ENCODE measurements at regions not wholly inside any gene's neighbourhood (a gene's known extent, or its start where the extent isn't known, plus 50 kb on each side); places are given as distances from the start of the nearest gene placed in this dataset.

- TF ChIP-seq, protein P1, sequence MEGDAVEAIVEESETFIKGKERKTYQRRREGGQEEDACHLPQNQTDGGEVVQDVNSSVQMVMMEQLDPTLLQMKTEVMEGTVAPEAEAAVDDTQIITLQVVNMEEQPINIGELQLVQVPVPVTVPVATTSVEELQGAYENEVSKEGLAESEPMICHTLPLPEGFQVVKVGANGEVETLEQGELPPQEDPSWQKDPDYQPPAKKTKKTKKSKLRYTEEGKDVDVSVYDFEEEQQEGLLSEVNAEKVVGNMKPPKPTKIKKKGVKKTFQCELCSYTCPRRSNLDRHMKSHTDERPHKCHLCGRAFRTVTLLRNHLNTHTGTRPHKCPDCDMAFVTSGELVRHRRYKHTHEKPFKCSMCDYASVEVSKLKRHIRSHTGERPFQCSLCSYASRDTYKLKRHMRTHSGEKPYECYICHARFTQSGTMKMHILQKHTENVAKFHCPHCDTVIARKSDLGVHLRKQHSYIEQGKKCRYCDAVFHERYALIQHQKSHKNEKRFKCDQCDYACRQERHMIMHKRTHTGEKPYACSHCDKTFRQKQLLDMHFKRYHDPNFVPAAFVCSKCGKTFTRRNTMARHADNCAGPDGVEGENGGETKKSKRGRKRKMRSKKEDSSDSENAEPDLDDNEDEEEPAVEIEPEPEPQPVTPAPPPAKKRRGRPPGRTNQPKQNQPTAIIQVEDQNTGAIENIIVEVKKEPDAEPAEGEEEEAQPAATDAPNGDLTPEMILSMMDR (IDR thresholded peaks at IDR 0.05): no peak
- DNase-seq (ENCODE audit: low spot score): no peak
- no peaks in the 10 kb centered on the region for H3K4me1 ChIP-seq
- peaks cover 0 to 32% of the 10 kb centered on the region in 2 donors for H3K9me3 ChIP-seq
- H3K36me3 ChIP-seq: no peaks in the 10 kb centered on the region
- H3K27ac ChIP-seq: no peak overlapping the region
- no peak overlapping the region for H3K4me3 ChIP-seq
- no peaks in the 10 kb centered on the region for H3K27me3 ChIP-seq
Measured at GRCh38 chr5:174971210-174971609, 246.8 kb downstream of the MSX2 start.

DNA sequence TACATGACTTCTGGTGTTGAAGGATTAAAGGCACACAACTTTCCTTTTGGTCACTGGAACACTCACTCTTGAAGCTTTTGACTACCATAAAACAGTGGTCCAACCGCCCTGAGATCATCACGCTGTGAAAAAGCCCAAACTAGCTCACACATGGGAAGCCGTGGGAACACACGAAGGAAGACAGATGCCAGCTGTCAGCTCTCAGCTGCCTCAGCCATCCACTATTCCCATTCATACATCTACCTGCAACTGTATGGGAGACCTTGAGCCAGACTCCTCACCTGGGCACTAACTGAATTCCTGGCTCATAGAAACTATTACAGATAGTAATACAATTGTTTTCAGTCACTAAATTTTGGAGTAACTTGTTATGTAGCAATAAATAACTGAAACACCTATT lies 246.1 kb downstream of the MSX2 start:
- Histone ChIP-seq H3K27ac (no peak overlapping the region), H3K4me1 (no peaks in the 10 kb centered on the region), H3K9me3 (peaks cover 0 to 39% of the 10 kb centered on the region in 2 donors), H3K36me3 (no peaks in the 10 kb centered on the region), H3K27me3 (no peaks in the 10 kb centered on the region), H3K4me3 (no peak overlapping the region)
- TF ChIP-seq, protein P1 (IDR thresholded peaks at IDR 0.05): no peak
- no peak for DNase-seq (ENCODE audit: low spot score)

DNA sequence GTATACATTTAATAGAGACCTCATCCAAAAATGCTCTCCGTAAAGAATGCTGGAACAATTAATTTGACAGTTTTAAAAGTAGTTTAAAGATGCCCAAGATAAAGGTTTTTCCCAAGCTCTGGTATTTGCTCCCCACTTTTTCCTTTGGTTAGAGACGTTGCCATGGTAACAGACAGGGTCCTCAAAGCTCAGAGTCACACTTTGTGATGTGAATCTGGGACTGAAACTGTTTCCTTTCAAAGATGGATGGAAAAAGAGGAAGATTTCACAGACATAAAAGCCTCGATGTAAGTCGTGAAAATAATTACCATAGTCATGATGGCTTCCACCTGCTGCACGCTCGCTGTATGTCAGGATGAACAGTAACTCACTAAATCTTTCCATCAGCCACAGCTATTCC lies 229.5 kb downstream of the MSX2 start:
- DNase-seq (ENCODE audit: low spot score): no peak
- Histone ChIP-seq H3K4me1 (no peaks in the 10 kb centered on the region), H3K4me3 (no peak overlapping the region), H3K27me3 (no peaks in the 10 kb centered on the region), H3K27ac (no peak overlapping the region), H3K36me3 (no peaks in the 10 kb centered on the region), H3K9me3 (no peaks in the 10 kb centered on the region)
- TF ChIP-seq, protein P1 (IDR thresholded peaks at IDR 0.05): no peak

- no peaks in the 10 kb centered on the region for H3K36me3 ChIP-seq
Measured at GRCh38 chr5:174951151-174951780, 226.9 kb downstream of the MSX2 start.

GRCh38 chr5:174947548-174947947 lies 223.2 kb downstream of the MSX2 start:
- no peak overlapping the region for H3K4me3 ChIP-seq
- TF ChIP-seq, protein P1 (IDR thresholded peaks at IDR 0.05): no peak
- no peaks in the 10 kb centered on the region for H3K27me3 ChIP-seq
- H3K4me1 ChIP-seq: no peaks in the 10 kb centered on the region
- DNase-seq (ENCODE audit: low spot score): no peak
- no peak overlapping the region for H3K27ac ChIP-seq
- no peaks in the 10 kb centered on the region for H3K9me3 ChIP-seq
- no peaks in the 10 kb centered on the region for H3K36me3 ChIP-seq

More at GRCh38 chr5:174951151-174951780, 226.9 kb downstream of the MSX2 start:
- no peaks in the 10 kb centered on the region for H3K9me3 ChIP-seq
- H3K27me3 ChIP-seq: no peaks in the 10 kb centered on the region
- no peak overlapping the region for H3K27ac ChIP-seq
- no peak overlapping the region for H3K4me3 ChIP-seq
- DNase-seq (ENCODE audit: low spot score): peak; percentile 60
- TF ChIP-seq, protein P1 (IDR thresholded peaks at IDR 0.05): peak; percentile 60 to 86
- no peaks in the 10 kb centered on the region for H3K4me1 ChIP-seq

- no peaks in the 10 kb centered on the region for H3K27me3 ChIP-seq
- no peaks in the 10 kb centered on the region for H3K9me3 ChIP-seq
- H3K4me1 ChIP-seq: no peaks in the 10 kb centered on the region
- no peaks in the 10 kb centered on the region for H3K36me3 ChIP-seq
- TF ChIP-seq, protein P1 (IDR thresholded peaks at IDR 0.05): no peak
- no peak for DNase-seq (ENCODE audit: low spot score)
- no peak overlapping the region for H3K27ac ChIP-seq
- H3K4me3 ChIP-seq: no peak overlapping the region
Measured at GRCh38 chr5:174945853-174946252, 221.5 kb downstream of the MSX2 start.
